Upper lobe of left lung (tissue), 6 donors: ENCODE measurements at regions not wholly inside any gene's neighbourhood (a gene's known extent, or its start where the extent isn't known, plus 50 kb on each side); places are given as distances from the start of the nearest gene placed in this dataset.

ENCODE experiments used
- ATAC-seq, 2 donors: fragments of 200-7000 bp; cut with Tn5 transposase; one replicate each; pipeline ENCODE4 v1.9.1; 2022; ENCODE audit warnings: mild to moderate bottlenecking in 2 of 2, moderate library complexity in 2 of 2; ENCODE audit not compliant: low FRiP score in 2 of 2
- DNase-seq, 2 donors: peaks; one replicate each; pipeline ENCODE4 v3.0.0-alpha.2; 2019 to 2020
- H3K27ac ChIP-seq, 4 donors: fragments of 200-600 bp; sonication (generic); one replicate each; pipeline ENCODE4 v1.5.1; 2016 to 2019
- H3K27me3 ChIP-seq, 4 donors: fragments of 200-600 bp; sonication (generic); one replicate each; pipeline ENCODE4 v1.5.1; 2017 to 2019
- H3K36me3 ChIP-seq, 4 donors: fragments of 200-600 bp; sonication (generic); one replicate each; pipeline ENCODE4 v1.5.1; 2016 to 2019
- H3K4me1 ChIP-seq, 4 donors: fragments of 200-600 bp; sonication (generic); one replicate each; pipeline ENCODE4 v1.5.1; 2018 to 2019
- H3K4me3 ChIP-seq, 4 donors: fragments of 200-600 bp; sonication (generic); one replicate each; pipeline ENCODE4 v1.5.1; 2017 to 2019; ENCODE audit warnings: mild to moderate bottlenecking in 2 of 4, moderate library complexity in 1 of 4
- H3K9me3 ChIP-seq, 4 donors: fragments of 200-600 bp; sonication (generic); one replicate each; pipeline ENCODE4 v1.5.1; 2018 to 2019
- EP300 ChIP-seq, 4 donors: sonication (generic); formaldehyde crosslinking; IDR thresholded peaks; one replicate each; pipeline ENCODE4 v1.5.1; 2017; ENCODE audit warnings: antibody characterized with exemption in 4 of 4, control low read depth in 2 of 4
- POLR2A ChIP-seq, 4 donors: fragments of 450-650 bp; IDR thresholded peaks; one replicate each; pipeline ENCODE4 v1.5.1; 2016 to 2017; ENCODE audit warnings: antibody characterized with exemption in 4 of 4, mild to moderate bottlenecking in 2 of 4
- POLR2AphosphoS5 ChIP-seq, 2 donors: sonication (generic); formaldehyde crosslinking; IDR thresholded peaks; one replicate each; pipeline ENCODE4 v1.5.1; 2017; ENCODE audit warnings: antibody characterized with exemption in 2 of 2
- WGBS, 2 donors: methylation state at CpG; one replicate each; pipeline ENCODE4 v1.1.5; 2017 to 2018; 5-methylcytosine and 5-hydroxymethylcytosine counted together
- TF ChIP-seq, protein P1 (sequence below), 6 experiments: fragments of 450-650 bp in 4 of 6; fragments of 200-600 bp in 2 of 6; sonication (generic) in 2 of 6; IDR thresholded peaks; one replicate each; pipeline ENCODE4 v1.5.1; 2016 to 2019; ENCODE audit warnings: antibody characterized with exemption in 6 of 6
- donor health status: DM: no; HTN: no; CAD: no; lungs with moderate emphysema.
- donor health status: DM: no; HTN: yes; CAD: no; lungs with severe emphysema.

GRCh38 chr5:142459209-142459608, 134.4 kb upstream of the SPRY4 start:
- Histone ChIP-seq H3K36me3 (no peaks in the 10 kb centered on the region), H3K4me1 (no peaks in the 10 kb centered on the region), H3K27me3 (no peaks in the 10 kb centered on the region), H3K27ac (no peak overlapping the region), H3K9me3 (no peaks in the 10 kb centered on the region), H3K4me3 (no peak overlapping the region)
- ATAC-seq (no peak), DNase-seq (no peak)
- TF ChIP-seq, protein P1, sequence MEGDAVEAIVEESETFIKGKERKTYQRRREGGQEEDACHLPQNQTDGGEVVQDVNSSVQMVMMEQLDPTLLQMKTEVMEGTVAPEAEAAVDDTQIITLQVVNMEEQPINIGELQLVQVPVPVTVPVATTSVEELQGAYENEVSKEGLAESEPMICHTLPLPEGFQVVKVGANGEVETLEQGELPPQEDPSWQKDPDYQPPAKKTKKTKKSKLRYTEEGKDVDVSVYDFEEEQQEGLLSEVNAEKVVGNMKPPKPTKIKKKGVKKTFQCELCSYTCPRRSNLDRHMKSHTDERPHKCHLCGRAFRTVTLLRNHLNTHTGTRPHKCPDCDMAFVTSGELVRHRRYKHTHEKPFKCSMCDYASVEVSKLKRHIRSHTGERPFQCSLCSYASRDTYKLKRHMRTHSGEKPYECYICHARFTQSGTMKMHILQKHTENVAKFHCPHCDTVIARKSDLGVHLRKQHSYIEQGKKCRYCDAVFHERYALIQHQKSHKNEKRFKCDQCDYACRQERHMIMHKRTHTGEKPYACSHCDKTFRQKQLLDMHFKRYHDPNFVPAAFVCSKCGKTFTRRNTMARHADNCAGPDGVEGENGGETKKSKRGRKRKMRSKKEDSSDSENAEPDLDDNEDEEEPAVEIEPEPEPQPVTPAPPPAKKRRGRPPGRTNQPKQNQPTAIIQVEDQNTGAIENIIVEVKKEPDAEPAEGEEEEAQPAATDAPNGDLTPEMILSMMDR (IDR thresholded peaks at IDR 0.05) = no peak
- TF ChIP-seq EP300 (IDR thresholded peaks at IDR 0.05) (no peak), POLR2AphosphoS5 (IDR thresholded peaks at IDR 0.05) (no peak), POLR2A (IDR thresholded peaks at IDR 0.05) (no peak)
- 83 to 86% methylated on average over 1 of the region's 1 CpG for WGBS, 2 donors

- DNase-seq = no peak
- H3K4me3 ChIP-seq = no peak overlapping the region
- no peaks in the 10 kb centered on the region for H3K9me3 ChIP-seq
- no peaks in the 10 kb centered on the region for H3K27me3 ChIP-seq
- H3K36me3 ChIP-seq = no peaks in the 10 kb centered on the region
- no peak for ATAC-seq
- WGBS, 2 donors = 66 to 72% methylated on average over 2 of the region's 2 CpGs
- H3K27ac ChIP-seq = no peak overlapping the region
- H3K4me1 ChIP-seq = no peaks in the 10 kb centered on the region
- TF ChIP-seq POLR2AphosphoS5 (IDR thresholded peaks at IDR 0.05) = no peak
- no peak for TF ChIP-seq POLR2A (IDR thresholded peaks at IDR 0.05)
- TF ChIP-seq, protein P1 (IDR thresholded peaks at IDR 0.05) = no peak
- TF ChIP-seq EP300 (IDR thresholded peaks at IDR 0.05) = no peak
Measured at GRCh38 chr5:142455856-142456255, 131.0 kb upstream of the SPRY4 start.

GRCh38 chr5:142453932-142454331, 129.1 kb upstream of the SPRY4 start:
- WGBS, 2 donors = 42 to 55% methylated on average over 6 to 7 of the region's 7 CpGs
- Histone ChIP-seq H3K27ac (peak overlapping the region in 1 of 4 donors; percentile 24), H3K36me3 (no peaks in the 10 kb centered on the region), H3K4me3 (no peak overlapping the region), H3K9me3 (no peaks in the 10 kb centered on the region), H3K27me3 (no peaks in the 10 kb centered on the region), H3K4me1 (no peaks in the 10 kb centered on the region)
- no peak for TF ChIP-seq POLR2AphosphoS5 (IDR thresholded peaks at IDR 0.05)
- TF ChIP-seq, protein P1 (IDR thresholded peaks at IDR 0.05) = no peak
- no peak for TF ChIP-seq EP300 (IDR thresholded peaks at IDR 0.05)
- no peak for TF ChIP-seq POLR2A (IDR thresholded peaks at IDR 0.05)
- DNase-seq (no peak), ATAC-seq (no peak)

GRCh38 chr5:142450419-142450818, 125.6 kb upstream of the SPRY4 start:
- no peaks in the 10 kb centered on the region for H3K27me3 ChIP-seq
- no peak for TF ChIP-seq POLR2AphosphoS5 (IDR thresholded peaks at IDR 0.05)
- no peak for TF ChIP-seq EP300 (IDR thresholded peaks at IDR 0.05)
- TF ChIP-seq, protein P1 (IDR thresholded peaks at IDR 0.05) = no peak
- TF ChIP-seq POLR2A (IDR thresholded peaks at IDR 0.05) = no peak
- ATAC-seq = no peak
- H3K36me3 ChIP-seq = no peaks in the 10 kb centered on the region
- H3K4me1 ChIP-seq = peaks cover 1 to 14% (median 6%) of the 10 kb centered on the region in 4 donors
- no peaks in the 10 kb centered on the region for H3K9me3 ChIP-seq
- no peak overlapping the region for H3K27ac ChIP-seq
- no peak overlapping the region for H3K4me3 ChIP-seq
- DNase-seq = no peak

DNA sequence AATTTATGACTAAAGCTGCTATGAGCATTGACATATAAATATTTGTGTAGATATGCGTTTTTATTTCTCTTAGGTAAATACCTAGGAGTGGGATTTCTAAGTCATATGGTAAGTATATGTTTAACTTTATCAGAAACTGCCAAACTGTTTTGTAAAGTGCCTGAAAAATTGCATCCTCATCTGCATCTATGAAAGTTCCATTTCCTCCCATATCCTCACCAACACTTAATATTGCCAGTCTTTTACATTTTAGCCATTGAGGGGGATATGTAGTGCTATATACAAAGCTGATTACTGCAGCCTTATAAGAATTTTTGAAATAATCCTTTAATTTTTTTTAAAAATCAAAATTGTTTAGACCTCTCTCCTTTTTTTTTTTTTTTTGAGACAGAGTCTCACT, 123.1 kb upstream of the SPRY4 start:
- TF ChIP-seq POLR2A (IDR thresholded peaks at IDR 0.05) (no peak), EP300 (IDR thresholded peaks at IDR 0.05) (no peak), POLR2AphosphoS5 (IDR thresholded peaks at IDR 0.05) (no peak)
- TF ChIP-seq, protein P1 (IDR thresholded peaks at IDR 0.05) = no peak
- Histone ChIP-seq H3K4me3 (no peak overlapping the region), H3K27ac (no peak overlapping the region), H3K36me3 (no peaks in the 10 kb centered on the region), H3K9me3 (no peaks in the 10 kb centered on the region), H3K27me3 (no peaks in the 10 kb centered on the region), H3K4me1 (peaks cover 4 to 16% (median 6%) of the 10 kb centered on the region in 4 donors)
- ATAC-seq (no peak), DNase-seq (no peak)
- 92 to 94% methylated on average over 1 of the region's 1 CpG for WGBS, 2 donors
